ENCODE measurements at regions not wholly inside any gene's neighbourhood (a gene's known extent, or its start where the extent isn't known, plus 50 kb on each side); places are given as distances from the start of the nearest gene placed in this dataset.

DNA sequence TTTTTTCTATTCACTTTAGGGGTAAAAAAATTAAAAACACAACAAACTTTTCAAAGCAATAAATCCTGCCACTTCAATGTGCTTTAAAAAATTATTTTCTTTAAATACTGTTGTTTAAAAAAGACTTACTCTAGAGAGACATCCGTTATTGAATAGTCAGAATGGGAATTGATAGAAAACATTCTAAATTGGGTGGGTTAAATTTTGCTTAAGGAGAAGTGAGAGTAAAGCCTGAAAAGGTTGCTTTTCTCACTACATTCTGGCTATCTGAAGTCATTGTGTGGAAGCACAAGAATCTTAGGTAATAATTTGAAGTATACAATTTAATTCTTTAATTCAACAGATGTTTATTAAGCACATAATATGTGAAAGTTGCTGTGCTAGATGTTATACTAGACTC lies 509.3 kb downstream of the NR2F1-AS1 start:
- no peak for DNase-seq

- no peak for DNase-seq
These were observed 510.1 kb downstream of the NR2F1-AS1 start for GRCh38 chr5:93070938-93071337.

GRCh38 chr5:93069276-93069675 lies 511.7 kb downstream of the NR2F1-AS1 start:
- no peak for DNase-seq

DNA sequence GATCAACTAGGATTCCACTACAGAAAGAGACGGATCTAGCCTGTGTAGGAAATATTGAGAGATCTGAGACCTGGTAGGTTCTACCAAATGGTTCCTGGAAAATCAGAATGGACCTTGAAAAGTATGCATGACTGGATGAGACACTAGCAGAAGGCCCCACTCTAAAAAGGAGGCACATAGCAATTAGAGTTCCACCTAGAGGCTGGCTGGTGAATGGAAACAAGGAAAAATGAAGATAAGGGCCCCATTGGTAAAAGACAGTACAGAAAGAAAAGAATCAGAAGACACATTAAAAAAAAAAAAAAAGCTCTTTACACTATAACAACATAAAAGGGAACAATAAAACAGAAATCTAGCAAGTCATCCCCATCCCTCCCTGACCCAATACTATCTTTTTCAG lies 518.5 kb downstream of the NR2F1-AS1 start:
- peak in 1 of 56 donors; percentile 2 for DNase-seq

DNA sequence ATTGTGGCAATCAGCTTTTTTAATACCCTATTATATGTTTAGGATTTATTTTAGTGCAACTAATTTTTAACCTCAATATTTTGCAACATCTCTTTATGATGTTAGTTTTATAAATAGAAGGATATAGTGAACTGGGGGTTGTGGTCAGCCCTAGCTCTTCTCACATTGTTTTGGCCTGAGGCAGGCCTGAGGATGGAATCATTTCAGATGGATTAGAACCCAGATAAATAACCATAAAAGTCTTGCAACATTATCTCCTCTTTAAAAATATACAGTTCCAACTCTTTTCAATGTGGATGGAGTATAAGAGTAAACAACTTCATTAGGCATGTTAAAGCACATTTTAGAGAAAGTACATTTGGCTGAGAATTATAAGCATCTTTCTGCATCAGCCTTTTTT lies 522.7 kb downstream of the NR2F1-AS1 start:
- no peak for DNase-seq

- no peak for DNase-seq
These were observed 523.7 kb downstream of the NR2F1-AS1 start for GRCh38 chr5:93057311-93057710.

- DNase-seq: no peak
These were observed 525.0 kb downstream of the NR2F1-AS1 start for GRCh38 chr5:93055971-93056370.

- DNase-seq: no peak
These were observed 525.5 kb downstream of the NR2F1-AS1 start for GRCh38 chr5:93055561-93055960.

DNA sequence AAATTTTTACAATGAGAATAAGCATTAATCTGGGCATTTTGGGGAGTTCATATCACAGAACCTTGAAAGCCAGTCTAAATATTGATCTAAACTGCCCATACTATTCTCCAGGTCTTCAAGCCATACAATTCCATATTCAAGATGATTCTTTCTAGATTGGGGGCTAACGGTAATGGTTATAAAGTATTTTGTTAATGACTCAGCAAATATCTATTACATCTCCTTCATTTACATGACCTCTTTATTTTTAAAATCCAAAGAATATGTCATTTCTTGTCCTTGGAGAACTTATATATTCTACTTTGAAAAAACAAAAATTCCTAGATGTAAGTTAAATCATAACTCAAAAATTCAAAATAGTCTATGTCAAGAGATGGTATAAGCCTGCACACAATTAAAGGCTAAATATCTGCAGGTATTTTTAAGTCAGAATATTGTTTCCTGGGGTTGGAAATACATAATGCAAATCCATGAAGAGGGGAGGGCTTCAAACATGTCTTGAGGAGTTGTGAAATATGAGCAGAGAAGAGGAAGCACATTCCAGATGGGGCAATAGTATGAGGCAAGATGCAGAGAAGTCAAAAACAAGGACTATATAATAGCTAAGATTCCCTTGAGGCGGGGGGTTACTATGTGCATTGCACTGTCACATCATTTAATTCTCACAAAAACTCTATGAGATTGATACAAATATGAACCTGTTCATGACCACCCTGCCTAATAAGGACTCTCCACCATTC lies 526.4 kb downstream of the NR2F1-AS1 start:
- no peak for DNase-seq

- no peak for DNase-seq
These were observed 527.2 kb downstream of the NR2F1-AS1 start for GRCh38 chr5:93053825-93054224.

GRCh38 chr5:93048858-93049257 lies 532.2 kb downstream of the NR2F1-AS1 start:
- DNase-seq: no peak

DNA sequence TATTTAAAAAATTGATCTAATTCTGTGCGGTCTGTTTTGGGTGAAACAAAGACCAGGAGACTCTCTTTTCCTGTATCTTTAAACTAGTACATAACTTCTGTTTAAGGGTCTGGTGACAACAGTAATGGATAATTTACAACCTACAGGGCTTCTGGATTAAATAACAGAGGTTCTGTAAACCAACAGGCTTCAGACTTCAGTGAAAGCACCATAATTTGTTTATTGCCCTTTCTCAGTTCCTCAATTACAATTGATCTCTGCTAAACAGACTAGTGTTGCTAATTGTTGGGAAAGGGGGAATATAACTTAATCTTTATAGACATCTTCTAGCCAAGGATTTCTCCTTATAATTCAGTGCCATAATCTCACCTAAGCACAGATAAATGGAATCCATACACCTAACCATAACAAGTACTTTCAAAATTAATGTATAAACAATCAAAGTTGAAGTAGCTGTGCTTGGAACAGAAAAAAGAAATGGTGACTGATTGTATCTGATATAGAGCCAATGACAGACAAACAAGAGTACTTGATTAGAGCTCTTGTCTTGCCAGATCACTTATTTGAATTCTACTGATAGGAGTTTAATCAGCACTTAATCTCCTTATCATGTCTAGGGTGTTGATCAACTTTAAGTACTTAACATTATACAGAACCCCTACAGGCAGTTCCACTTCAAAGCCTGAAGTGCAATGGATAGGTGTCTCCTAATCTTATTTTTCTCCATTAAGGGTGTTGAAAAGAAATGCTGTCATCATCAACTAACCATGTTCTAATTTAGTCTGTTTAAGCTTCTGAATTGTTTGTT lies 536.0 kb downstream of the NR2F1-AS1 start:
- DNase-seq: no peak

DNA sequence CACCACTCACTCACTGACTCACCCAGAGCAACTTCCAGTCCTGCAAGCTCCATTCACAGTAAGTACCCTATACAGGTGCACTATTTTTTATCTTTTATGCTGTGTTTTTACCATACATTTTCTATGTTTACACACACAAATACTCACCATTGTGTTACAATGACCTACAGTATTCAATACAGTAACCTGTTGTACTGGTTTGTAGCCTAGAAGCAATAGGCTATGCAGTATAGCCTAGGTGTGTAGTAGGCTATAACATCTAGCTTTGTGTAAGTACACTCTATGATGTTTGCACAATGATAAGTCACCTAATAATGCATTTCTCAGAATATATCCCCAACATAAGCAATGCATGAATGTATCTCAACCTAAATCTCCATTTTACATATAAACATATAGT lies 541.1 kb downstream of the NR2F1-AS1 start:
- DNase-seq: no peak

GRCh38 chr5:93034621-93035590 lies 546.1 kb downstream of the NR2F1-AS1 start:
- DNase-seq: no peak

DNA sequence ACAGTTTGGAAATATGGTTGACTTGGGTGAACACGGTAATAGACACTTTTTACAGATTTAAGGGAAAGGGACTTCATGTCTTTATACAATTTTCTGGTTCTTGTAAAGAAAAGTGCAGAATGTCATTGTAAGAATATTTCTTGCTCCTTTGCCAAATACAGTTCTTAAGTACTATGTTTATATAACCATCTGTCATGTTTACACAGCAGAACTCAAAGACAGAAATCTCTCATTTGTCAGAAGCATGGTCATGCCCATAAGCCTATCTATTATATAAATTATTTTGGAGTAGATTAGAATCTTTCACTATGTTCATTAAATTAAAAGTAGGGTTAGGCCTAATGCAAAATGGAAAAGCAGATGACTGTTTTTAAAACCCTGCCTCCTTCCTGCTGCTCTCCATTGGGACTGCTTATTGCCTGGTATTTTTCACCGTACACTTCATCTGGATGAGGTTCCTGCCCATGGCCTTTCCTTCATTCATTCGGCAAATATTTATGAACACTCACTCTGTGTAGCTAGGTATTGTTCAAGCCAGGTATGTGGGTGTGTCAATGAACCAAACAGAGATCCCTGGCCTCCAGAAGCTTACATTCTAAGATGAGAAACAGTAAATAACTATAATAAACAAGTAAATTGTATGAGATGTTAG lies 558.1 kb downstream of the NR2F1-AS1 start:
- DNase-seq: no peak

DNA sequence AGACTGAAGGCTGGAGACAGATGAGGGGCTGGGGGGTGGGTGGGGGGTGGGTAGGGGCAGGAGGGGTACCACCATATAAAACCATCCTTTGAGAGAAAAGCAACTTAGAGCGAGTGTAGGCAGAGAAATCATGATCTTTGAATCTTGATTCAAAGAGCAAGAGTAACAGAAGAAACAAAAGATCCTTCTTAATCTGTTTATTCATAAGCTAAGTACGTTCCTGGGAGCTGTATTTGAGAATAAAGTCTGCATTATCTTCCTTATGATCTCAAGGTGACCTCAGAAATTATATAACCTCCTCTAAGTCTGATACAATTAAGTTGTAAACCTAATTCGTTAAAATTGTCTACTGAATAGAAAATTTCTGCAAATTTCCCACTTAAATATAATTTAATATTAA lies 558.8 kb downstream of the NR2F1-AS1 start:
- no peak for DNase-seq

DNA sequence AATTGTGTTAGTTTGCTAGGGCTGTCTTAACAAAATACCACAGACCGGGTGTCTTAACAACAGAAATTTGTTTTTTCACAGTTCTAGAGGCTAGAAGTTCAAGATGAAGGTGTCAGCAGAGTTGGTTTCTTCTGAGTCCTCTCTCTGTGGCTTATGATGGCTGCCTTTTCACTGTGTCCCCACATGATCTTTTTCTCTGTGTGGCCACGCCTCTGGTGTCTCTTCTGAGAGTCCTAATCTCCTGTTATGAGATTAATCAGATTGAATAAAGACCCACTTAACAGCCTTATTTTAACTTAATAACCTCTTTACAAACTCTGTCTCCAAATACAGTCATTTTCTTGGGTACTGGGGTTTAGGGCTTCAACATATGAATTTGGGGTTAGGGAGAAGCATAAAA lies 561.1 kb downstream of the NR2F1-AS1 start:
- DNase-seq: no peak

DNA sequence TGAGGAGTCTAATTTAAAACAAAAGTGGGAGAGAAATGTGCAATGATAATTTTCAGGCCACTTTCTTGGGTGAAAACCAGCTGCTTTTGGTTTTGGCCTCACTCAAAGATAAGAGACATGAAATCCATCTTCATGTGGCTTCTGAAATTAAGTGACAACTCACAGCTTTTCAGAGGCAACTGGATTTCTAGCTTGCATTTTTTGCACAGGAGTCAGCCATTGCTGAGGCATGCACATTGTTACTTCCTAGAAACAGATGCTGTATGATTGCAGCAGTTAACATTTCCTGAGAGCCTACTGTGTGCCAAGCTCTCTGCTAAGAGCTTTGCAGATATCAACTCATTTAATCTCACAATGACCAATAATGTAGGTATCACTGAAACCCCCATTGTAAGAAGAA lies 562.6 kb downstream of the NR2F1-AS1 start:
- DNase-seq: no peak

GRCh38 chr5:93017849-93018248 lies 563.2 kb downstream of the NR2F1-AS1 start:
- DNase-seq: no peak

- no peak for DNase-seq
These were observed 563.6 kb downstream of the NR2F1-AS1 start for GRCh38 chr5:93017376-93017775.

DNA sequence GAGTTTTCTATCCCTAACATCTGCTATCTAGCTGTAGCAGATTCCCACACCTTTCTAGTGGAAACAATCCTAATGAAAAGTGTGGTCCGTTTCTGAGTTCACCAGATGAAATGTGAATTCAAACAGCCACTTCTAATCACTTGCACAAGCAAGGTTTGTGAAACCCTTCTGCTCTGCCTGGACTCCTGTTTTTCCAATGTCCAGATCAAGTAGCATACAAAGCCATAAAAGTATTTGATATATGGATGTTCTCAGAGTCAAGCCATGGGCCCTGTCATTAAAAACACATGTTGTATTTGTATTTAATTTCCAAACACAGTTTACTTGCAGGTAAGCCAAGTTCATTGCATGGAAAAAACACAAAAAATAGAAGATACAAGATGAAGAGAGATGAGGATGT lies 570.4 kb downstream of the NR2F1-AS1 start:
- DNase-seq: no peak

Measured in amygdala (tissue), 56 donors.